Transverse colon (tissue), 4 donors: ENCODE measurements at regions not wholly inside any gene's neighbourhood (a gene's known extent, or its start where the extent isn't known, plus 50 kb on each side); places are given as distances from the start of the nearest gene placed in this dataset.
"Not testable (repeated sequence)": the region's sequence is repeated elsewhere in the genome, so short reads cannot be mapped to it uniquely, and the experiment has no call there.

Experiments
- DNase-seq: peaks from one replicate; pipeline ENCODE4 v3.0.0-alpha.2; 2019
- H3K27ac ChIP-seq, 4 donors: fragments of 200-600 bp; sonication (generic); 2 replicates each; pipeline ENCODE4 v1.5.1; 2016 to 2018; ENCODE audit warnings: inconsistent platforms in 4 of 4
- H3K27me3 ChIP-seq: fragments of 200-600 bp; sonication (generic); 2 replicates; pipeline ENCODE4 v1.5.1; 2017; ENCODE audit warnings: inconsistent platforms
- H3K36me3 ChIP-seq, 4 donors: fragments of 200-600 bp; sonication (generic); 2 replicates each; pipeline ENCODE4 v1.5.1; 2017 to 2019; ENCODE audit warnings: inconsistent platforms in 4 of 4
- H3K4me1 ChIP-seq, 4 donors: fragments of 200-600 bp; sonication (generic); 2 replicates each; pipeline ENCODE4 v1.5.1; 2017 to 2020; ENCODE audit warnings: inconsistent platforms in 4 of 4
- H3K4me3 ChIP-seq, 4 donors: fragments of 200-600 bp; sonication (generic); 1 replicate in 1 of 4; 2 replicates in 3 of 4; pipeline versions ENCODE4 v1.5.1 to v1.6.1; 2017 to 2019; ENCODE audit warnings: inconsistent platforms in 4 of 4
- H3K9me3 ChIP-seq, 2 donors: fragments of 200-600 bp; sonication (generic); 2 replicates each; pipeline ENCODE4 v1.5.1; 2017 to 2019; ENCODE audit warnings: inconsistent platforms in 2 of 2
- CTCF ChIP-seq, 5 experiments: fragments of 200-600 bp in 3 of 5; fragments of 450-650 bp in 2 of 5; sonication (generic) in 3 of 5; IDR thresholded peaks; 1 replicate in 2 of 5; 2 replicates in 3 of 5; pipeline ENCODE4 v1.5.1; 2016 to 2017; ENCODE audit warnings: antibody characterized with exemption in 5 of 5, inconsistent platforms in 3 of 5, mild to moderate bottlenecking in 2 of 5, moderate library complexity in 1 of 5
- EP300 ChIP-seq: sonication (generic); formaldehyde crosslinking; IDR thresholded peaks from one replicate; pipeline ENCODE4 v1.6.1; 2017; ENCODE audit warnings: antibody characterized with exemption, low read depth
- POLR2A ChIP-seq: fragments of 450-650 bp; IDR thresholded peaks from one replicate; pipeline ENCODE4 v1.6.1; 2016; ENCODE audit warnings: antibody characterized with exemption, mild to moderate bottlenecking, moderate library complexity
- POLR2AphosphoS5 ChIP-seq, 3 donors: sonication (generic); formaldehyde crosslinking; IDR thresholded peaks; one replicate each; pipeline ENCODE4 v1.6.1; 2016; ENCODE audit warnings: antibody characterized with exemption in 3 of 3
- WGBS, 2 donors: methylation state at CpG; one replicate each; pipeline ENCODE4 v1.1.5; 2018; ENCODE audit warnings: low coverage in 1 of 2; 5-methylcytosine and 5-hydroxymethylcytosine counted together
- in situ Hi-C, 4 donors: fragments of 200-750 bp; cut with MboI; loops; one replicate each; pipeline versions ENCODE4 v1.15.0 to v1.15.1; 2017; ENCODE audit warnings: low sequenced_read_pairs in 3 of 4, low pct_ligation_motif_present in 1 of 4, low pct_unique_long_range_greater_than_20kb in 1 of 4
- intact Hi-C: fragments of 100-400 bp; cut with DNase I; formaldehyde crosslinking; loops from one replicate; pipeline ENCODE4 v1.15.1; 2023; ENCODE audit warnings: low total_unique reads

GRCh38 chr3:125681146-125681545 lies 85.8 kb upstream of the OSBPL11 start:
- Histone ChIP-seq H3K27me3 (no peaks in the 10 kb centered on the region), H3K9me3 (no peaks in the 10 kb centered on the region), H3K27ac (no peak overlapping the region), H3K4me1 (peaks cover 0 to 4% (median 2%) of the 10 kb centered on the region in 4 donors), H3K4me3 (no peak overlapping the region), H3K36me3 (no peaks in the 10 kb centered on the region)
- DNase-seq: no peak
- 92% methylated on average over 11 of the region's 11 CpGs; no CpG with 5 or more reads in 1 of the 2 donors for WGBS, 2 donors
- intact Hi-C loops: no loop called here
- no peak for TF ChIP-seq EP300
- TF ChIP-seq CTCF (IDR thresholded peaks at IDR 0.05): no peak
- no peak for TF ChIP-seq POLR2A
- no peak for TF ChIP-seq POLR2AphosphoS5 (IDR thresholded peaks at IDR 0.05)
- in situ Hi-C loops: no loop called here

- 89% methylated on average over 4 of the region's 5 CpGs; no CpG with 5 or more reads in 1 of the 2 donors for WGBS, 2 donors
- DNase-seq, H3K4me3 ChIP-seq, H3K9me3 ChIP-seq, H3K4me1 ChIP-seq, H3K27me3 ChIP-seq, in situ Hi-C loops, intact Hi-C loops, H3K36me3 ChIP-seq, H3K27ac ChIP-seq: not testable (repeated sequence)
Measured at GRCh38 chr3:125681906-125682305, 86.6 kb upstream of the OSBPL11 start.

GRCh38 chr3:125682610-125683009 lies 87.3 kb upstream of the OSBPL11 start:
- H3K27me3 ChIP-seq, in situ Hi-C loops, H3K9me3 ChIP-seq, H3K36me3 ChIP-seq, H3K4me1 ChIP-seq, intact Hi-C loops, H3K4me3 ChIP-seq, DNase-seq: not testable (repeated sequence)
- WGBS, 2 donors: 47 to 74% methylated on average over 2 to 4 of the region's 4 CpGs
- peak overlapping the region; percentile 17 to 79 (median 56) for H3K27ac ChIP-seq

- H3K9me3 ChIP-seq: no peaks in the 10 kb centered on the region
- peak; percentile 47 for DNase-seq
- H3K4me3 ChIP-seq: no peak overlapping the region
- intact Hi-C loops (no loop called here), in situ Hi-C loops (no loop called here)
- no peaks in the 10 kb centered on the region for H3K27me3 ChIP-seq
- H3K27ac ChIP-seq: peak overlapping the region; percentile 17 to 79 (median 56)
- peaks cover 0 to 4% (median 2%) of the 10 kb centered on the region in 4 donors for H3K4me1 ChIP-seq
- no peaks in the 10 kb centered on the region for H3K36me3 ChIP-seq
- 37 to 83% methylated on average over 1 to 9 of the region's 9 CpGs for WGBS, 2 donors
- no peak for TF ChIP-seq CTCF (IDR thresholded peaks at IDR 0.05)
- TF ChIP-seq EP300: no peak
- TF ChIP-seq POLR2A: no peak
- TF ChIP-seq POLR2AphosphoS5 (IDR thresholded peaks at IDR 0.05): peak in 1 of 3 donors; percentile 28
Measured at GRCh38 chr3:125683067-125683829, 88.0 kb upstream of the OSBPL11 start.

- TF ChIP-seq EP300 (no peak), CTCF (IDR thresholded peaks at IDR 0.05) (peak in 2 of 5 experiments; percentile 15 to 20), POLR2AphosphoS5 (IDR thresholded peaks at IDR 0.05) (no peak), POLR2A (no peak)
- H3K4me1 ChIP-seq: peaks cover 0 to 4% (median 2%) of the 10 kb centered on the region in 4 donors
- 77% methylated on average over 11 of the region's 11 CpGs; no CpG with 5 or more reads in 1 of the 2 donors for WGBS, 2 donors
- in situ Hi-C loops: no loop called here
- no peak for DNase-seq
- H3K9me3 ChIP-seq: no peaks in the 10 kb centered on the region
- no peaks in the 10 kb centered on the region for H3K27me3 ChIP-seq
- H3K4me3 ChIP-seq: no peak overlapping the region
- H3K36me3 ChIP-seq: no peaks in the 10 kb centered on the region
- intact Hi-C loops: no loop called here
- H3K27ac ChIP-seq: peak overlapping the region in 3 of 4 donors; percentile 52 to 79 (median 61)
Measured at GRCh38 chr3:125684199-125684598, 88.9 kb upstream of the OSBPL11 start.

GRCh38 chr3:125685741-125686140 lies 90.4 kb upstream of the OSBPL11 start:
- in situ Hi-C loops, H3K27ac ChIP-seq, H3K9me3 ChIP-seq, H3K4me1 ChIP-seq, intact Hi-C loops, H3K27me3 ChIP-seq, H3K4me3 ChIP-seq, DNase-seq, H3K36me3 ChIP-seq: not testable (repeated sequence)
- 40 to 60% methylated on average over 1 to 2 of the region's 2 CpGs for WGBS, 2 donors
